ENCODE measurements at regions not wholly inside any gene's neighbourhood (a gene's known extent, or its start where the extent isn't known, plus 50 kb on each side); places are given as distances from the start of the nearest gene placed in this dataset.

DNA sequence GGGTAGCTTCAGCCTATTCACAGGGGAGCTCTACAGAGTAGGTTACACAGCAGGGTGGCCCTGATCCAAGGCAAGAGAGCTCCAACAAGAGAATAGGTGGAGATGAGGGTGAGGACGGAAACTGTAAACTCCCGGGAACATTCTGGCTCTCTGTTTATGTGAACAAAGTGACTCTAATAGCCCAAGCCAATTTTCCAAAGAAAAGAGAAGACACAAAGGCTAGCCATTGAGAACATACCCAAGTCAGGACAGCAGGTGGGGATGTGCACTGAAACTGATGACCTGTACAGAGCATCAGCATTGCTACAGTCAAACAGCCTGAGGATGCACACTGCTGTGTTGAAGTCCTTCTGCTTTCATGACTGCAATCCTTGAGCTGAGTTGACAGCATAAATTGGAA, 136.0 kb upstream of the TOP1 start:
- no peak for TF ChIP-seq EZH2 (IDR thresholded peaks at IDR 0.05; ENCODE audit: borderline replicate concordance, low read depth, low read length, poor library complexity, severe bottlenecking)
- TF ChIP-seq, protein P1, sequence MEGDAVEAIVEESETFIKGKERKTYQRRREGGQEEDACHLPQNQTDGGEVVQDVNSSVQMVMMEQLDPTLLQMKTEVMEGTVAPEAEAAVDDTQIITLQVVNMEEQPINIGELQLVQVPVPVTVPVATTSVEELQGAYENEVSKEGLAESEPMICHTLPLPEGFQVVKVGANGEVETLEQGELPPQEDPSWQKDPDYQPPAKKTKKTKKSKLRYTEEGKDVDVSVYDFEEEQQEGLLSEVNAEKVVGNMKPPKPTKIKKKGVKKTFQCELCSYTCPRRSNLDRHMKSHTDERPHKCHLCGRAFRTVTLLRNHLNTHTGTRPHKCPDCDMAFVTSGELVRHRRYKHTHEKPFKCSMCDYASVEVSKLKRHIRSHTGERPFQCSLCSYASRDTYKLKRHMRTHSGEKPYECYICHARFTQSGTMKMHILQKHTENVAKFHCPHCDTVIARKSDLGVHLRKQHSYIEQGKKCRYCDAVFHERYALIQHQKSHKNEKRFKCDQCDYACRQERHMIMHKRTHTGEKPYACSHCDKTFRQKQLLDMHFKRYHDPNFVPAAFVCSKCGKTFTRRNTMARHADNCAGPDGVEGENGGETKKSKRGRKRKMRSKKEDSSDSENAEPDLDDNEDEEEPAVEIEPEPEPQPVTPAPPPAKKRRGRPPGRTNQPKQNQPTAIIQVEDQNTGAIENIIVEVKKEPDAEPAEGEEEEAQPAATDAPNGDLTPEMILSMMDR (conservative IDR thresholded peaks at IDR 0.05; ENCODE audit: low read depth, low read length), result no peak

Data from A673 (cell line).